ENCODE measurements at regions not wholly inside any gene's neighbourhood (a gene's known extent, or its start where the extent isn't known, plus 50 kb on each side); places are given as distances from the start of the nearest gene placed in this dataset.

GRCh38 chr2:155766342-155767115 lies 566.0 kb downstream of the NR4A2 start:
- TF ChIP-seq CTCF (conservative IDR thresholded peaks at IDR 0.05; ENCODE audit: low read depth) = no peak
- ChIA-PET CTCF (interaction anchor here (0.6 kb wide), 2 partner anchors 172 to 1057 kb away, joined by 4 read pairs; no protein-coding TSS in a partner anchor), POLR2A (ENCODE audit: low non-redundant PET) (no interaction called here)

GRCh38 chr2:155755481-155755880 lies 577.0 kb downstream of the NR4A2 start:
- POLR2A ChIA-PET (ENCODE audit: low non-redundant PET) = no interaction called here
- H3K27ac ChIP-seq = no peak overlapping the region
- CTCF ChIA-PET = no interaction called here
- DNase-seq (ENCODE audit: low spot score) = no peak
- no peak for TF ChIP-seq CTCF (conservative IDR thresholded peaks at IDR 0.05; ENCODE audit: low read depth)

More at GRCh38 chr2:155766342-155767115, 566.0 kb downstream of the NR4A2 start:
- H3K27ac ChIP-seq = no peak overlapping the region
- no peak for DNase-seq (ENCODE audit: low spot score)

GRCh38 chr2:155748131-155748530 lies 584.4 kb downstream of the NR4A2 start:
- H3K27ac ChIP-seq = no peak overlapping the region
- DNase-seq (ENCODE audit: low spot score) = no peak
- ChIA-PET POLR2A (ENCODE audit: low non-redundant PET) (no interaction called here), CTCF (interaction anchor here (0.7 kb wide), 1 partner anchor 240 kb away, joined by 4 read pairs; no protein-coding TSS in a partner anchor)
- no peak for TF ChIP-seq CTCF (conservative IDR thresholded peaks at IDR 0.05; ENCODE audit: low read depth)

GRCh38 chr2:155747531-155747930 lies 585.0 kb downstream of the NR4A2 start:
- ChIA-PET POLR2A (ENCODE audit: low non-redundant PET) (no interaction called here), CTCF (interaction anchor here (0.7 kb wide), 1 partner anchor 241 kb away, joined by 4 read pairs; no protein-coding TSS in a partner anchor)
- DNase-seq (ENCODE audit: low spot score) = no peak
- no peak overlapping the region for H3K27ac ChIP-seq
- no peak for TF ChIP-seq CTCF (conservative IDR thresholded peaks at IDR 0.05; ENCODE audit: low read depth)

- DNase-seq (ENCODE audit: low spot score) = no peak
- H3K27ac ChIP-seq = no peak overlapping the region
- ChIA-PET POLR2A (ENCODE audit: low non-redundant PET) (no interaction called here), CTCF (no interaction called here)
- TF ChIP-seq CTCF (conservative IDR thresholded peaks at IDR 0.05; ENCODE audit: low read depth) = no peak
Measured at GRCh38 chr2:155733091-155733853, 599.2 kb downstream of the NR4A2 start.

GRCh38 chr2:155730804-155731203 lies 601.7 kb downstream of the NR4A2 start:
- ChIA-PET POLR2A (ENCODE audit: low non-redundant PET) (no interaction called here), CTCF (no interaction called here)
- H3K27ac ChIP-seq = no peak overlapping the region
- no peak for DNase-seq (ENCODE audit: low spot score)
- no peak for TF ChIP-seq CTCF (conservative IDR thresholded peaks at IDR 0.05; ENCODE audit: low read depth)

Measured in RWPE1 (cell line).